IPS-NIHi7 (cell line): ENCODE measurements at regions not wholly inside any gene's neighbourhood (a gene's known extent, or its start where the extent isn't known, plus 50 kb on each side); places are given as distances from the start of the nearest gene placed in this dataset.
"Not testable (repeated sequence)": the region's sequence is repeated elsewhere in the genome, so short reads cannot be mapped to it uniquely, and the experiment has no call there.

Experiments used
- DNase-seq: peaks from one replicate; pipeline ENCODE4 v3.0.0; 2012; ENCODE audit warnings: mixed read lengths; ENCODE audit errors: extremely low spot score

DNA sequence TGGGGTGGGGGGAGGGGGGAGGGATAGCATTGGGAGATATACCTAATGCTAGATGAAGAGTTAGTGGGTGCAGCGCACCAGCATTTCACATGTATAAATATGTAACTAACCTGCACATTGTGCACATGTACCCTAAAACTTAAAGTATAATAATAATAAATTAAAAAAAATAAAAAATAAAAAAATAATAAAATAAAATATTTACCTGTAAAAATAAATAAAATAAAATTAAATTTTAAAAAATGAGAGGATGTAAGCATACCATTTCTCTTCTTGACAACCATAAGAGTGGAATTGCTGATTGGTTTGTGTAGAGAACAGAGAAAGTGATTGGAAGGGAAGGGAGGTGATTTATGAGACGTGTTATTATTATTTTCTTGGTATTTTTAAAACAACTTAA is 609.5 kb upstream of the CYLC2 start:
- not testable (repeated sequence) for DNase-seq

DNA sequence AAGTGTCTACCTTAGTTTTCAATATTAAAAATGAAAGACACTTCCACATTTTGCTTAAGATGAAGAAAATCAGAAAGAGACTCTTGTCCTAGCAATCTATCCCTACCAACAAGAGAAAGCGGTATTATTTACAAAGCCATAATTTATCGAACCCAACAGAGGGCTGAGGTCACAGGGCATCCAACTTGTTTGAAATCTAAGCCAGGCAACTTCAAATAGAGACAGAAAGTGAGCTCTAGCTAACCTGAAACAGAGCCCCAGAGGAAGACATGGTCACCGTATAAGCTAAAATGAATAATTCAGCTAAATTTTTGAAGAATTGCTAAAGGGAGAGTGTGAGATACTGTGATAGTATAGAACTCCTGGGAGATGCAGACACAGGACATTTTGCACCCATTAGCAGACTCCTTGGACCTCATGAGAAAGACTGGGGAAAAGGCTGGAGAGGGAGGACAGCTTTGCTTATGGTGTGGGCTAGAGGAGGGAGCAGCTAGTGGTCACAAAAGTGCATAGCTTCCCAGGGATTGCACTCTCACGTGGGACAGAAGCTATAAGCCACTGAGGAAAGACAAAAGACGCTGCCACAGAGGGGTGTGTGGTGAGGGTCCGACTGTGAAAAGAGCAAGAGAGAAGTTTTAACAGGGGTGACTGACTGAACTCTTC is 624.2 kb upstream of the GRIN3A start:
- no peak for DNase-seq

DNA sequence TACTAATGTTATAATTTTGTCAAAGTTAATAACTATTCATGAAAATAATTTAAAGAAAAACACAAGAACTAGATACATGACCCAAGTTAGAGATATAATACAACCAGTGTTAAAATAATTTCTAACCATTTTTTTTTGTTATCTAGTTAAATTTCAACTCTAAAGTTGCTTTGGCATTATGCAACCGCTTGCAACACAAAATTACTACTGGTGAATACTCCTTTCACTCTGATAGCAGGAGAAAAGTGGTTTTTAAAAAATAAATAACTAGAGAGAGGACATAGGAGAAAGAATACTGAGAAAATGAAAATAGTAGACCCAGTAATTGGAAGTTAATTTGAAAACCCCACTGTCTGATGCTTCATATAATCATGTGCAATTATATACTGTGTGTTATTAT is 622.4 kb upstream of the GRIN3A start:
- no peak for DNase-seq

DNA sequence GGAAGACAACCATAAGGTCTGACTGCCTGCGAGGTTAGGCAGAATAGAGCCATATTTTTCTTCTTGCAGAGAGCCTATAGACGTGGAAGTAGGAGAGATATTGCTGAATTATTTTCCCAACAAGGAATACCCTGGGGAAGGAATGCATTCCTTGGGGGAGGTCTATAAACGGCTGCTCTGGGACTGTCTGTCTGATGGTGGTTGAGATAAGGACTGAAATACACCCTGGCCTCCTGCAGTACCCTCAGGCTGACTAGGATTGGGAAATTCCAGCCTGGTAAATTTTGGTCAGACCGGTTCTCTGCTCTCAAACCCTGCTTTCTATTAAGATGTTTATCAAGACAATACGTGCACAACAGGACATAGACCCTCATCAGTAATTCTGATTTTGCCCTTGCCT is 617.5 kb upstream of the GRIN3A start:
- DNase-seq: no peak

DNA sequence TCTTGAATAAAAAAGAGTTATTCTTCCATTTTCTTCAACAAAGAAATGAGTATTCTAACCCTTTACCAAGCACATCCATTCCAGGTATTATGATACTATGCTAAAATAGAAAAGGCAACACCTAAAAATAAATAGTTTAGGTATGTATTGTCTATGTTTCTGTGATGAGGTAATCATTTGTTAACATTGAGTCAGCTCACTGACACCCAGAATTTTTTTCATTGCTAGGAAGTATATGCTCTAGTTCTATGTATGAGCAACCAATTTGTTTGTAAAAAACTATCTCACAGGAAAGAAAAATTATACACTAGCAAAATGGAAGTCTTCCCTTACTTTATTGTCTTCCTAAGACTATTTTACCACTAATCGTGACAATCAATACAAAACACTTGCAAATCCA is 615.6 kb upstream of the GRIN3A start:
- no peak for DNase-seq

DNA sequence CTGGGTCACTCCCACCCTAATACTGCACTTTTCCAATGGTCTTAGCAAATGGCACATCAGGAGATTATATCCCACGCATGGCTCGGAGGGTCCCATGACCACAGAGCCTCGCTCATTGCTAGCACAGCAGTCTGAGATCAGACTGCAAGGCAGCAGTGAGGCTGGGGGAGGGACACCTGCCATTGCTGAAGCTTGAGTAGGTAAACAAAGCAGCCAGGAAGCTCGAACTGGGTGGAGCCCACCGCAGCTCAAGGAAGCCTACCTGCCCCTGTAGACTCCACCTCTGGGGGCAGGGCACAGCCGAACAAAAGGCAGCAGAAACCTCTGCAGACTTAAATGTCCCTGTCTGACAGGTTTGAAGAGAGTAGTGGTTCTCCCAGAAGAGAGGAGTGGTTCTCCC is 599.0 kb upstream of the GRIN3A start:
- DNase-seq: not testable (repeated sequence)

DNA sequence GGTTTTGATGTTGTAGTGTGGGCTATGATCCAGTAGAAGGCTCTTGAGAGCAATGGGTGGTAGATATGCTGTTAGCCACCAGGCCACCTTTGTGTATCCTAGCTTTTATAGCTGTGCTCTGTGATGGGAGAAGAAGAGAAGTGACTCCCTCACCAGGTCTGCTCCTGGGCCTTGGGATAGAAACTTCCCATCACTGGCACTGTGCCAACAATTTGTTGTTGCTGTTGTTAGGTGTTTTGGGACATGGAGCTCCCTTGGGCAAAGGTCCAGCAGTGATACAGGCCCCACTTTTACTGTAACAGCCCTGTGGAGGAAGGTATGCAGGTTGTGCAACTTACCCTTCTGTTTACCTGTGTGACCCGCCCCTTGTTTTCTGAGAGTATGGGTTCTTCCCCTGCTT is 570.9 kb upstream of the GRIN3A start:
- peak; percentile 5 for DNase-seq

DNA sequence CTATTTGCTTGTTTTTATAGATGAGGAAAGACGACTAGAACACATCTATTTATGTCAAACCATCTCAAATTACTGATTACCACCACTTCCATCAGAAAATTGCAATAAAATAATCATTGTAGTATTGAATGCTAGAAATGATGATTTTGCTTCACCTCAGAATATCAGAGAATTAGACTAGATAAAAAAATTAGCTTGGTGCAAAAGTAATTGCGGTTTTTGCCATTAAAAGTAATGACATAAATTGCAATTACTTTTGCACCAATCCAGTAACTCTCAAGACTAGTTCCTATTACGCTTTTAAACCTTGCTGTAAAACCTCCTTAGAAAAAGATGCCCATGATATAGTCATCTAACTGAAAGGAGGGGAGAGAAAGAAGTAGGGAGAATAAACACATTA is 556.7 kb upstream of the GRIN3A start:
- DNase-seq: no peak

DNA sequence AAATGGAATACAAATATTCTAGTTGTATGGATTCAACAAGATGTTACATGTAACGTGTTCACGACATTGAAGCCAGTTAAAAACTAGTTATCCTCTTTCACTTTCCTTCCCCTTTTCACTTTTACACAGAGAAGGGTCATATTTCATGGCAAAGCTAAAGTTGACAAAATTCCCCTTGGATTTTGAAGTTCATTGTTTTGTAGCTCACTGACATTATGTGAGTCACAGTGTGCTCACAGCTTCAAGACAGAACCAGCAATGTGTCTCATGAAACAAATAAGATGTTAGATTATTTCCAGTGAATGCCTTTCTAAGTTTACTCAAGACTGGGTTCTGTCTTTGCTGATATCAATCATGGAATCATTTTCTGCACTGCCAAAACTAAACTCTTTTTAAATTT is 535.5 kb upstream of the GRIN3A start:
- DNase-seq: no peak

DNA sequence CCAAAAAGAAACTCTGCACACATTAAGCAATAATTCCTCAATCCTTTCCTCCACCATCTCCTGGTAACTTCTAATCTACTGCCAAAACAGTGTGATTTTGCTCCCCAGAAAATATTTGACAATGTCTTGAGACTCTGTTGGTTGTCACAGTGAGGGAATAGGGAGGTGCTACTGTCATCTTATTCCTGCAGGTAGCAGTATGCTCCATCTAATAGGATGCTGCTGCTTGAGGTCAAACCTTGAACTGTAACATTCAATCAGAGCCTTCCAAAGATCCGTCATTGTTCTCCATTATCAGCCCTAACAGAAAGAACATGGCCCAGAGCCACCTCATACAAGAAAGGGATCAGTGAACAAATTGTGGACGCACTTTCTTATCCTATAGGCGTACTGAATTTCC is 514.7 kb upstream of the GRIN3A start:
- no peak for DNase-seq

DNA sequence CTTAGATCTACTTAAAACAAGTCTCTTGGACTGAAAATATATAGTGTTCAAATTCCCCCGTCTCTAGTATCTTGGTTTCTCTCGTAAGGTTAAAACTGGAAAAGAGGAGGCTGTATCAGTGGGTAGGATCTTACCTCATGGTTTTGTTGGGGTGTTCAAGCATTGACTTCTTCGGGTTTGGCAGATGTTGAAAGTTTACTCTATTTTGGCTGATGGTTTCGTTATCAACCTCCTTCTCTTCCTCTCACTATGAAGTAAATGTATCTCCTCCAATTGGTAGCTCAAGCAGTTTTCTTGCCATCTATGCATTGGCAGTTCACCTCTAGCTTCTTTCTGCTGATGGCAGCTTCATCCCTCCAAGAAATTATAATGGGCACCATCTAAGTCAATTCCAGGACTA is 506.5 kb upstream of the GRIN3A start:
- no peak for DNase-seq

DNA sequence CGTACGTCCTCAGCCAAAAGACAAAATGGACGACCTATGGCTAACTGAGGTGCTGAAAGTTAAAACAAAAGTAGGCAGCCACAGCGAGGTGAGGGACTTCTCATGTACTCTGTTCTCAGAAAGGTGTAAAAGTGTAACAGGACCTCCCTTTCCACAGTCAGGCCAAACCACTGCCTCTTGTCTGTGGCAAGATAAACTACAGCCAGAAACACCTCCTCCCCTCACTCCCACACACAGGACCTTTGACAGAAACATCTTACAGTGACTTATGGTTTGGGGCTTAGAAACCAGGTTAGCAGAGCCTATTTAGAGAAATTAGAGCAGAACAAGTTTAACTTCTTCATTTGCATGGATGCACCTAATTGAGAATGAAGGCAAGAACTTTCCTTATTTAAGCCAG is 499.1 kb upstream of the GRIN3A start:
- no peak for DNase-seq

DNA sequence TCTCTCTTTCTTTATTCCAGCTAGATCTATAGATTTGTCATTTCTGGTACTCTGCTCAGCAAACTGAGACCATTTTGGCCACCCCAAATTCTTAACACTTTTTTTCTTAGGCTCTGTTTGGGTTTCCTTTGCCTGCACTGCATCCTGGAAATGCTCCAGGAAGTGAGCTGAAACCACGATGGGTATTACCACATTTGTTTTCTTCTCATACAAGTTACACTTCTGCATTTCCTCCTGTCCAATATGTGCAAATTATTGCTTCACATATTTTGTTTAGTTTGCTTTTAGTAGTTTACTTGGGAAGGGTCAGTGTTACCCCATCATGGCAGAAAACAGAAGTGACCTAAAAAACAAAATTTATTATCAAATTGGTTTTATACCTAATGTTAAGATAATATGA is 498.6 kb upstream of the GRIN3A start:
- DNase-seq: no peak

DNA sequence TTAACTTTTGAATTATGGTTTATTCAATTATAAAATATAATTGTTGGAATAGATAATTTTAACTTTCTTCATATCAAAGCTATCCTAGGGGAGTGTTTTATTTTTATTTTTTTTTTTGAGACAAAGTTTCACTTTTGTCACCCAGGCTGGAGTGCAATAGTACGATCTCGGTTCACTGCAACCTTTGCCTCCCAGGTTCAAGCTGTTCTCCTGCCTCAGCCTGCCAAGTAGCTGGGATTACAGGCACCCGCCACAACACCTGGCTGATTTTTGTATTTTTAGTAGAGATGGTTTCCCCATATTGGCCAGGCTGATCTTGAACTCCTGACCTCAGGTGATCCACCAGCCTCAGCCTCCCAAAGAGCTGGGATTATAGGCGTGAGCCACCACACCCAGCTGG is 489.0 kb upstream of the GRIN3A start:
- DNase-seq: not testable (repeated sequence)

DNA sequence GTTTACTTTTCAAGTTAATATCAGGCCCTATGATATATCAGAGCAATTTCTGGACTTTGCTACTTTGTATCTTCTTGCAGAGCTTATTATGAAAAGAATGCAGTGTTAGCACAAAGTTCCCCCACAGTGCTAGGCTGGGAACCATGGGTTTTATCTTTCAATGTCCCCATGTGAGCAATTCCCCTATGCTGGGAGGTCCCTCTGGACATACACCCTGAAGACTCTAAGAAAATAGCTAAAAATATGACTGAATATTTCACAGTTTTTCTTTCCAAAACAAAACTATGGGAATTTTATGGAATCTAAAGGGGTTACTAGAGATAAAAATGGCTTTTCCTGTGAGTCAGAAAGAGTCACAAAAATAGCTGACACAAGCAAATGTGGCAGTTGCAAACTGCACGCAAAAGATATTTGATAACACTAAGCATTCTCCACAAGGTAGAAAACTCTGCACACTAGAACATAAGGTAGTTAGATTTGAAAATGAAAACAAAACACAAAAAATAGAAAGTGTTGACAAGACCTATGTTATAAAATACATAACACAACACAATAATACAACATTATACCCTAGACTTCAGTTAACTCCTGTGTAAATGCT is 487.5 kb upstream of the GRIN3A start:
- DNase-seq: no peak

DNA sequence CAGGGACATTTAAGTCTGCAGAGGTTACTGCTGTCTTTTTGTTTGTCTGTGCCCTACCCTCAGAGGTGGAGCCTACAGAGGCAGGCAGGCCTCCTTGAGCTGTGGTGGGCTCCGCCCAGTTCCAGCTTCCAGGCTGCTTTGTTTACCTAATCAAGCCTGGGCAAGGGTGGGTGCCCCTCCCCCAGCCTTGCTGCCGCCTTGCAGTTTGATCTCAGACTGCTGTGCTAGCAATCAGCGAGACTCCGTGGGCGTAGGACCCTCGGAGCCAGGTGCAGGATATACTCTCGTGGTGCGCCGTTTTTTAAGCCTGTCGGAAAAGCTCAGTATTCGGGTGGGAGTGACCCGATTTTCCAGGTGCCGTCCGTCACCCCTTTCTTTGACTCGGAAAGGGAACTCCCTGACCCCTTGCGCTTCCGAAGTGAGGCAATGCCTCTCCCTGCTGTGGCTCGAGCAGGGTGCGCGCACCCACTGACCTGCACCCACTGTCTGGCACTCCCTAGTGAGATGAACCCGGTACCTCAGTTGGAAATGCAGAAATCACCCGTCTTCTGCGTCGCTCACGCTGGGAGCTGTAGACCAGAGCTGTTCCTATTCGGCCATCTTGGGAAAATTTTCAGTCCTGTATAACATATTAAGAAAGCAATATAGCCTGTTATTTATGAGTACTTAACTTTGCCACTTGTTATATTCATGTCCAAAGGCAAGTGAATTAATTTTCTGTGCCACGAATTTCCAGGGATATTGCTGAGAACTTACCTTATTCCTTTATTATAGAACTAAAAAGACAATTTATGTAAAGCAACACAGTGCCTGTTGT is 485.1 kb upstream of the GRIN3A start:
- not testable (repeated sequence) for DNase-seq

DNA sequence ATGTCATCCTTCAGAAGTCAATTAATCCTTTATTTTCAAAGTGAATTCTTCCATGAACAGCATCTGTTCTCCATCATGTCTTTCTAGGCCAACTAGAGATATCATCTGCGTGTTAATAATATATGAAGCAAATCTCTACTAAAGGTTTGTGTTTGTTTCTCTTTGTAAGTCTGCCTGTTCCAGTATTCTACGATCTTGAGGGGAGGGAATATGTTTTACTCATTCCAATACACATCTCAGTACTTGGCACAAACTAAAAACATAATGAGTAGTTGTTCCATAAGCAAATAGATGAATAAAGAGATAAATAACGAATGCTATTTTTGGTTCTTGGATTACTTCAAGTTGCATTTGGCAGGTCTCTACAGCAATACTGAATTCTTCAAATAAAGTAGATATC is 470.7 kb upstream of the GRIN3A start:
- no peak for DNase-seq

DNA sequence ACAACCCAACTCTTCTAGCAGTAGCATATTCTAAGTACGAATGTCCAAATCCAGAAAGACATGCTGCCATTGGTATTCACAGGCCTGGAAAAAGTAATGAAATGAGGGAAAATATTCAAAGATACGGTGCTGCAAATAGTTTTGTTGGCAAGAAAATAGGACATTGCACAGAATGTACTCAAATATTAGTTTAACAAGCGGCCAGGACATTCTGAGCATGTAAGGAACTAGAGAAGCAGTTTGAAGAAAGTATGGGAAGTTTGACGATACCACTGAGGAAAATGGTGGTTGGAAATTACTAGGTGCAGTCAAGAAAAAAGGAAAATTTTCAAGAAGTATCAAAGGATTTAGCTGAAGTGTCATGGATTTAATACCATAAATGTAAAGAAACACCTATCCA is 468.0 kb upstream of the GRIN3A start:
- DNase-seq: no peak

DNA sequence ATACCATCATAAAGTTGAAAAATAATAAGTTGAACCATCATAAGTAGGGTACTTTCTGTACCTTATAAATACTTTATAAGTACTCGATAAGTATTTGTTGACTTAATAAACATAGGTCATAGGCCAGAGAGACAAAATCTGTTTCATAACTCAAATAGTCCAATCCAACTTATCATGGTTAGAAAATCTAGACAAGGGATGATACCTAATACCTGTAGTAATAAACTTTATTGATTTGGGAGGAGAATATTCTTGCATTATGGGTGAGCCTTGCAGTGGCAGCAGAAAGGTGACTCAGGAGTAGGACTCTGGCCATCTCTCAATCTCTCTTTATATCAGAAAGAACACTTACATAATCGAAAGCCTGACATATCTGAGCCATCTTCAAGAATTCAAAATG is 466.8 kb upstream of the GRIN3A start:
- DNase-seq: no peak

DNA sequence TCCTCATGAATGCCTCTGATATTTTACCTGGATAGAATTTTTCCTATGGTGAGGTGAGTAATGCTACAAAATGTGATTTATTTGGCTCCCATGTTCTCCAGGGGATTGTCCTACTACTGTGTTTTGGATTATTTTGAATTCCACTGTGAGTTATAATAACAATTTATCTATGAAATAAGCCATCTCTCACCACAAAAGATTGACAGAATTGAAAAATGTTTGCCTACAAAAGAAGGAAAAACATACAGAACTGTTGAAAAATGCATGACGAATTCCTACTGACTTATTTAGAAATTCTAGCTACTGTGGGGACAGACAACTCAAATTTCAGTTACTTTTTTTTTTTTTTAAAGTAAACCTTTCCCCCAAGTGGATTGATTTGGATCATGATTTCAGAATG is 463.7 kb upstream of the GRIN3A start:
- no peak for DNase-seq

DNA sequence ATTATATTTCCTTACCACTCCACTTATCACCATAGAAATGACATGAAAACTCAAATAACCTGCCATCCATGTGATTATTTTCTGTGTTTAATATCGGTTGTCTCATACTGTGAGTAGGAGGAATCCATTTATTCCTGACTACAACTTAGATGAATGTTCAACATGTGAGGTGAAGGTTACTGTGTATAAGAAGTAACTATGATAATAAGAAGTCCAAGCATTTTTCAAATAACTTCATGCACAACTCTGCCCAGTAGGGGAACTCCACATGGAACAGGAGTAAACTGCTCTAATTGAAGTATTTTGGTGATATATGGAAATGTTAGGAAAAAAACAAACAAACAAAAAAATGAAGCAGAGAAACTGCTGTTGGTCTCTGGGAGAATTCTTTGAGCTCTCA is 447.5 kb upstream of the GRIN3A start:
- DNase-seq: no peak

DNA sequence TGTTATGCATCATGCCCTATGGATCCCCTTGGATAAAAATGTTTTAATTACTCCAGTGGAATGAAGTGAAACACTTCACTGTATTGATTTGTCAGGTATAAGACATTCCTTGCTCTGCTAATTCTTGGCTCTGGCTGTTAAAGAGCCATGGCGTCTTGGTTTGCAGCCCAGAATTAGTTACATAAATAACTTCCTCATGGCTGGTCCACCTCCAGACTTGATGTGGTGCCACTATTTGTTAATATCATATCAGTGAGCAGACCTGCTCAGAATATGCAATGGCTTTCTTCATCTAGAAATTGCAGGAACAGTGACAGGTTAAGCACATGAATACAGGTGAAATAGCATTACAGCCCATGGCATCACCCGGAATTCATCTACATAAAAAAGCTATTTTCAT is 446.9 kb upstream of the GRIN3A start:
- no peak for DNase-seq

DNA sequence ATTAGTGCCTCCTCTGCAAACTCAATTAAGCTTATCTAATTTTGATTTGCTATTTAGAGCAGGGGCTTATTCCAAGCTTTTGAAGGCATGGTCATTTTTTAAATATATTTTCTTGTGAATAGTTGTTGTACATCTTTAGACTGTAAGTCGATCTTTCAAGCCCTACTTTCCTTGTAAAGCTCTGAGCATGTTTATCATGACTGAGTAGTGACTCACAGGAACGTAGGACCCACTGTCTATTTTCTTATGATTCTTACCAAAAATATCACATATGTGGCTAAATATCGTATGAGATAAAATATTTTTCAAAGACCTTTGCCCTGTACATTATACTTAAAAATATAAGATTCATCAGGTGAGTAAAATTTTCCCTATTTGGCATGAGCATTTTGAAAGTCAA is 440.4 kb upstream of the GRIN3A start:
- no peak for DNase-seq
